SU-DHL-6 (cell line): ENCODE measurements at regions not wholly inside any gene's neighbourhood (a gene's known extent, or its start where the extent isn't known, plus 50 kb on each side); places are given as distances from the start of the nearest gene placed in this dataset.

Experiments
- H2AFZ ChIP-seq: fragments of 200-600 bp; sonication (generic); 2 replicates; pipeline ENCODE4 v1.6.1; 2014; ENCODE audit warnings: low read depth, mild to moderate bottlenecking, moderate library complexity, mixed read lengths, antibody characterized with exemption, low read length; ENCODE audit not compliant: severe bottlenecking
- H3F3A ChIP-seq: fragments of 200-600 bp; shearing (Covaris generic); 2 replicates; pipeline ENCODE4 v1.6.0; 2016; ENCODE audit warnings: antibody characterized with exemption, mild to moderate bottlenecking; ENCODE audit not compliant: insufficient read depth
- H3K27ac ChIP-seq: fragments of 200-600 bp; sonication (generic); 2 replicates; pipeline ENCODE4 v1.5.1; 2016; ENCODE audit warnings: low read depth, mild to moderate bottlenecking, low read length, moderate library complexity, mixed read lengths
- H3K27me3 ChIP-seq: fragments of 200-600 bp; sonication (generic), shearing (Covaris generic); 2 replicates; pipeline ENCODE4 v1.6.0; 2014; ENCODE audit warnings: mild to moderate bottlenecking, low read length
- H3K36me3 ChIP-seq: fragments of 200-600 bp; sonication (generic); 2 replicates; pipeline ENCODE4 v1.6.1; 2014; ENCODE audit warnings: mild to moderate bottlenecking, low read length, mixed read lengths
- H3K4me2 ChIP-seq: fragments of 300-600, 200-600 bp; shearing (Covaris generic), sonication (generic); 2 replicates; pipeline ENCODE4 v1.6.0; 2014; ENCODE audit warnings: low read length, low read depth, mild to moderate bottlenecking; ENCODE audit not compliant: poor library complexity, severe bottlenecking
- H3K4me3 ChIP-seq: fragments of 200-600 bp; sonication (generic); 2 replicates; pipeline ENCODE4 v1.5.1; 2014; ENCODE audit warnings: antibody characterized with exemption, low read length, mild to moderate bottlenecking, mixed read lengths; ENCODE audit not compliant: insufficient read depth, poor library complexity, severe bottlenecking
- H3K79me2 ChIP-seq: fragments of 200-600 bp; sonication (generic); 2 replicates; pipeline ENCODE4 v1.6.1; 2014; ENCODE audit warnings: mild to moderate bottlenecking, low read length, moderate library complexity; ENCODE audit not compliant: insufficient read depth
- H3K9ac ChIP-seq: fragments of 200-600 bp; sonication (generic); 2 replicates; pipeline ENCODE4 v1.7.0; 2014; ENCODE audit warnings: mild to moderate bottlenecking, low read length
- H3K9me2 ChIP-seq: fragments of 200-600 bp; sonication (generic); replicated peaks from 2 replicates; pipeline ENCODE4 v1.6.1; 2014; ENCODE audit warnings: low read length; ENCODE audit not compliant: insufficient read depth
- H3K9me3 ChIP-seq: fragments of 200-600 bp; sonication (generic); 2 replicates; pipeline ENCODE4 v1.6.1; 2014; ENCODE audit warnings: low read length, mixed read lengths; ENCODE audit not compliant: insufficient read depth
- H4K20me1 ChIP-seq: fragments of 200-600 bp; sonication (generic); 2 replicates; pipeline ENCODE4 v1.6.1; 2014; ENCODE audit warnings: low read depth, mild to moderate bottlenecking, antibody characterized with exemption, low read length, moderate library complexity, mixed read lengths
- CTCF ChIP-seq: fragments of 200-600 bp; sonication (generic); IDR thresholded peaks from one replicate; pipeline ENCODE4 v1.5.1; 2017; ENCODE audit warnings: antibody characterized with exemption, mild to moderate bottlenecking, low read length, moderate library complexity; ENCODE audit not compliant: insufficient read depth, poor library complexity, severe bottlenecking
- EZH2phosphoT487 ChIP-seq: fragments of 200-600 bp; sonication (generic), shearing (Covaris generic); conservative IDR thresholded peaks from 2 replicates; pipeline ENCODE4 v1.6.1; 2018; ENCODE audit warnings: mild to moderate bottlenecking, antibody characterized with exemption, low read length, moderate library complexity, mixed read lengths

DNA sequence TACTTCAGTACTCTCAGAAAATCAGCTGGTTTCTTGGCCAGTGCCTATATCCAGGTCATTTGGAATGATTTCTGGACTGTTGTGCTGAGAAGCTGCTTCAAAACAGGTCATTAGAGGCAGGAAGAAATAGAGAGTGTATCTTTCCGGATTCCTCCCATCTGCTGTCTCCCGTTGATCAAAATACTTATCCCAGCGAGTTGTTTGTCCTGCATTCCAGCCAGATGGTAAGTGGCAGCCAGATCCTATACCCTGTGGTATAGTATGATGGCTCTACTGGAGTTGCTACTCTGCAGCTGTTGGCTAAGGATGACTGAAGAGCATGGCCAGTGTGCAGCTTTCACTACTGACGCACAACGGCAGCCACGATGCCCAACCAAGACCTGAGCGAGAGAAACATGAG is 560.9 kb upstream of the ANO5 start:
- Histone ChIP-seq H3F3A (no peaks in the 10 kb centered on the region), H3K27me3 (no peaks in the 10 kb centered on the region), H2AFZ (no peak overlapping the region), H3K4me3 (no peak overlapping the region), H3K4me2 (no peak overlapping the region), H3K79me2 (no peaks in the 10 kb centered on the region), H4K20me1 (no peaks in the 10 kb centered on the region), H3K9me3 (no peaks in the 10 kb centered on the region; the same call in 1 of the 2 replicates), H3K9me2 (no peaks in the 10 kb centered on the region; the same call in 1 of the 2 replicates), H3K9ac (no peak overlapping the region), H3K36me3 (no peaks in the 10 kb centered on the region), H3K27ac (no peak overlapping the region)
- TF ChIP-seq EZH2phosphoT487 (no peak), CTCF (no peak)

GRCh38 chr11:21634491-21634890 is 558.4 kb upstream of the ANO5 start:
- Histone ChIP-seq H3K9me2 (no peaks in the 10 kb centered on the region; the same call in 1 of the 2 replicates), H3K36me3 (no peaks in the 10 kb centered on the region), H3K9me3 (no peaks in the 10 kb centered on the region; the same call in 1 of the 2 replicates), H3F3A (no peaks in the 10 kb centered on the region), H3K4me3 (no peak overlapping the region), H3K9ac (no peak overlapping the region), H3K27ac (no peak overlapping the region), H2AFZ (no peak overlapping the region), H3K79me2 (no peaks in the 10 kb centered on the region), H3K4me2 (no peak overlapping the region), H3K27me3 (no peaks in the 10 kb centered on the region), H4K20me1 (no peaks in the 10 kb centered on the region)
- no peak for TF ChIP-seq CTCF
- TF ChIP-seq EZH2phosphoT487 = no peak

DNA sequence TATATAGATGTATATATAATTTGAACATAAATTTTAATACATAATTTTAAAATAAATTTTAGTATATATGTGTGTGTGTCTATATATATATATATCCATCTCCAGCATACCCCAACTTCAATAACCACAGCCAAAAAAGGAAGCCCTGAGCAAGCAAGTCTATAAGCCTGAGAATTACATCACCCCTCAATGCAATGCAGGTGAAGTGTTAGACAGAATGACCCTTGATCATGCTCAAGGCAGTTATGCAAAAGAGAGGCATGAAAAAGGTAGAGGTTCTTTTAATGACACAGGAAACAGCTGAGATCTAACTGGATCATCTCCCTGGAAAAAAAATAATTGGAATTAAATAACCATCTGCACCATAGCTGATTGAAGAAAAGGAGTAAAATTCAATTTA is 557.9 kb upstream of the ANO5 start:
- no peaks in the 10 kb centered on the region for H3K79me2 ChIP-seq
- no peaks in the 10 kb centered on the region for H3K36me3 ChIP-seq
- no peaks in the 10 kb centered on the region for H3F3A ChIP-seq
- no peaks in the 10 kb centered on the region for H3K27me3 ChIP-seq
- TF ChIP-seq EZH2phosphoT487 (no peak), CTCF (no peak)
- H3K9me2 ChIP-seq = no peaks in the 10 kb centered on the region; the same call in 1 of the 2 replicates
- no peak overlapping the region for H3K27ac ChIP-seq
- H4K20me1 ChIP-seq = no peaks in the 10 kb centered on the region
- no peak overlapping the region for H3K4me3 ChIP-seq
- H3K9ac ChIP-seq = no peak overlapping the region
- H3K4me2 ChIP-seq = no peak overlapping the region
- H2AFZ ChIP-seq = no peak overlapping the region
- H3K9me3 ChIP-seq = no peaks in the 10 kb centered on the region; the same call in 1 of the 2 replicates
